K562 (cell line): ENCODE measurements at regions not wholly inside any gene's neighbourhood (a gene's known extent, or its start where the extent isn't known, plus 50 kb on each side); places are given as distances from the start of the nearest gene placed in this dataset.

Experiments used
- ATAC-seq: fragments of 200-7000 bp; cut with Tn5 transposase; 3 replicates; pipeline ENCODE4 v1.9.1; 2020; ENCODE audit warnings: moderate library complexity
- BruUV-seq: library from RNA; stranded (reverse); fragments of 400-500 nt; replicated peaks from 2 replicates; lab custom pipeline; 2021; lab: Mats Ljungman, UMichigan
- CTCF ChIA-PET: fragments of 300-600 bp; formaldehyde crosslinking; extraction: SDS; loops from one replicate; lab custom pipeline; 2021; ENCODE audit warnings: low intra/inter-chr PET ratio; lab: Yijun Ruan, JAX
- POLR2A ChIA-PET: fragments of 300-600, 350-650 bp; sonication (Branson Sonifier 250); formaldehyde crosslinking; extraction: SDS; loops from one replicate; lab custom pipeline; 2021; ENCODE audit warnings: antibody characterized with exemption, inconsistent platforms; lab: Yijun Ruan, JAX
- DNase-seq, 4 experiments: peaks; one replicate each; pipeline versions ENCODE4 v3.0.0 to v3.0.0-alpha.2; 2011 to 2018; ENCODE audit warnings: low spot score in 3 of 4, mixed read lengths in 3 of 4; ENCODE audit errors: extremely low read depth in 1 of 4
- FAIRE-seq: peaks from 2 replicates; lab custom pipeline; 2011; peaks lifted over from hg19 to GRCh38; lab: Jason Lieb, UNC
- H2AFZ ChIP-seq: 2 replicates; pipeline ENCODE4 v1.6.0; 2011; ENCODE audit warnings: low read depth, low read length, control low read depth, inconsistent platforms
- H3K27ac ChIP-seq: fragments of 200-600 bp; 3 replicates; pipeline ENCODE4 v1.8.0; 2011; ENCODE audit warnings: low read depth, mild to moderate bottlenecking, control low read depth, inconsistent platforms, low read length, moderate library complexity, mixed read lengths; ENCODE audit errors: extremely low read depth
- H3K27me3 ChIP-seq, 2 experiments: fragments of 300-600 bp in 1 of 2; 2 replicates in 1 of 2; 3 replicates in 1 of 2; pipeline versions ENCODE4 v1.6.0 to v1.8.0; 2011; ENCODE audit warnings: inconsistent platforms in 2 of 2, low read length in 2 of 2, mild to moderate bottlenecking in 1 of 2, mixed read lengths in 1 of 2, moderate library complexity in 1 of 2; ENCODE audit not compliant: control insufficient read depth in 2 of 2, insufficient read depth in 2 of 2
- H3K36me3 ChIP-seq: fragments of 300-600 bp; 3 replicates; pipeline ENCODE4 v1.8.0; 2011; ENCODE audit warnings: mild to moderate bottlenecking, low read length, inconsistent platforms; ENCODE audit not compliant: control insufficient read depth, insufficient read depth
- H3K4me1 ChIP-seq, 2 experiments: fragments of 200-600 bp in 1 of 2; replicated peaks in 1 of 2; 2 replicates in 1 of 2; 3 replicates in 1 of 2; pipeline versions ENCODE4 v1.5.1 to v1.8.0; 2011; ENCODE audit warnings: inconsistent platforms in 2 of 2, low read length in 2 of 2, mild to moderate bottlenecking in 1 of 2, mixed read lengths in 1 of 2, moderate library complexity in 1 of 2; ENCODE audit not compliant: control insufficient read depth in 2 of 2, insufficient read depth in 2 of 2
- H3K4me2 ChIP-seq: 2 replicates; pipeline ENCODE4 v1.6.1; 2011; ENCODE audit warnings: low read length, control low read depth, inconsistent platforms, mixed read lengths; ENCODE audit not compliant: insufficient read depth
- H3K4me3 ChIP-seq: fragments of 200-600 bp; sonication (generic), shearing (Covaris generic); 2 replicates; pipeline ENCODE4 v1.5.1; 2016; ENCODE audit warnings: control low read depth, inconsistent platforms
- H3K79me2 ChIP-seq: fragments of 200-600 bp; 3 replicates; pipeline ENCODE4 v1.8.0; 2011; ENCODE audit warnings: low read length, inconsistent platforms; ENCODE audit not compliant: control insufficient read depth, insufficient read depth
- H3K9ac ChIP-seq, 2 experiments: 2 replicates each; pipeline versions ENCODE4 v1.6.0 to v1.6.1; 2011; ENCODE audit warnings: low read depth in 2 of 2, low read length in 2 of 2, control low read depth in 1 of 2, inconsistent platforms in 1 of 2, mild to moderate bottlenecking in 1 of 2, mixed read lengths in 1 of 2; ENCODE audit not compliant: insufficient read depth in 1 of 2
- H3K9me1 ChIP-seq: one replicate; pipeline ENCODE4 v1.6.0; 2011; ENCODE audit warnings: inconsistent platforms, mild to moderate bottlenecking, low read length, moderate library complexity; ENCODE audit not compliant: control insufficient read depth, insufficient read depth
- H3K9me3 ChIP-seq: replicated peaks from 2 replicates; pipeline ENCODE4 v1.5.1; 2011; ENCODE audit warnings: low read depth, low read length, inconsistent platforms; ENCODE audit not compliant: control insufficient read depth, insufficient read depth
- H4K20me1 ChIP-seq: replicated peaks from 2 replicates; pipeline ENCODE4 v1.6.1; 2011; ENCODE audit warnings: low read length, inconsistent platforms, mixed read lengths; ENCODE audit not compliant: control insufficient read depth, insufficient read depth
- ATF6 ChIP-seq: sonication (generic); formaldehyde crosslinking; IDR thresholded peaks from 2 replicates; pipeline ENCODE4 v1.4.0; 2020; ENCODE audit warnings: mild to moderate bottlenecking, missing genetic modification reagents
- BMI1 ChIP-seq: fragments of 150-350 bp; IDR thresholded peaks from 2 replicates; pipeline ENCODE4 v1.6.1; 2014; ENCODE audit warnings: low read length
- BRCA1 ChIP-seq, 2 experiments: fragments of 450-650 bp in 1 of 2; sonication (generic) in 1 of 2; formaldehyde crosslinking in 1 of 2; IDR thresholded peaks; 2 replicates each; pipeline versions ENCODE4 v1.5.0 to v1.6.1; 2017 to 2020; ENCODE audit warnings: mild to moderate bottlenecking in 1 of 2, missing genetic modification reagents in 1 of 2
- C11orf30 ChIP-seq: fragments of 450-650 bp; IDR thresholded peaks from 2 replicates; pipeline ENCODE4 v1.6.1; 2016; ENCODE audit warnings: low read depth, mild to moderate bottlenecking
- E2F5 ChIP-seq: sonication (generic); formaldehyde crosslinking; IDR thresholded peaks from 2 replicates; pipeline ENCODE4 v1.8.0; 2022; ENCODE audit warnings: mild to moderate bottlenecking, missing genetic modification reagents
- FOS ChIP-seq: IDR thresholded peaks from 3 replicates; pipeline ENCODE4 v1.6.1; 2011; ENCODE audit not compliant: insufficient read length; ENCODE audit errors: extremely low read depth
- HDGF ChIP-seq: fragments of 450-650 bp; IDR thresholded peaks from 2 replicates; pipeline ENCODE4 v1.6.1; 2016
- HMGN3 ChIP-seq: IDR thresholded peaks from 2 replicates; pipeline ENCODE4 v1.6.1; 2011; ENCODE audit warnings: borderline replicate concordance, low read depth, mild to moderate bottlenecking, mixed read lengths, low read length; ENCODE audit not compliant: insufficient read length; ENCODE audit errors: extremely low read depth
- NR2C2 ChIP-seq, 2 experiments: fragments of 200-800 bp in 1 of 2; sonication (Bioruptor generic) in 1 of 2; sonication (generic) in 1 of 2; formaldehyde crosslinking in 1 of 2; IDR thresholded peaks; 2 replicates each; pipeline versions ENCODE4 v1.6.1 to v1.8.0; 2016 to 2022; ENCODE audit warnings: mild to moderate bottlenecking in 1 of 2, missing compliant biosample characterization in 1 of 2, missing genetic modification characterization in 1 of 2, missing genetic modification reagents in 1 of 2
- PCBP2 ChIP-seq: fragments of 200-400 bp; formaldehyde crosslinking; IDR thresholded peaks from 2 replicates; pipeline ENCODE4 v1.6.1; 2018; ENCODE audit warnings: low read length, low read depth, mild to moderate bottlenecking, moderate library complexity; ENCODE audit not compliant: poor library complexity, severe bottlenecking
- SMARCA4 ChIP-seq: fragments of 450-650 bp; IDR thresholded peaks from 2 replicates; pipeline ENCODE4 v1.6.1; 2016
- SNRNP70 ChIP-seq: fragments of 200-400 bp; formaldehyde crosslinking; optimal IDR thresholded peaks from 2 replicates; pipeline ENCODE3; 2017; ENCODE audit warnings: low read depth, low read length
- STAT5A ChIP-seq: IDR thresholded peaks from 2 replicates; pipeline ENCODE4 v1.6.1; 2012; ENCODE audit warnings: low read length, inconsistent platforms, borderline replicate concordance
- ZC3H11A ChIP-seq: IDR thresholded peaks from 2 replicates; pipeline ENCODE4 v1.6.1; 2012; ENCODE audit warnings: low read depth, low read length, improper control_type of control experiment
- ZNF12 ChIP-seq: sonication (generic); formaldehyde crosslinking; IDR thresholded peaks from 2 replicates; pipeline ENCODE4 v1.4.0; 2020; ENCODE audit warnings: mild to moderate bottlenecking, missing genetic modification reagents
- ZNF695 ChIP-seq: fragments of 450-650 bp; formaldehyde crosslinking; IDR thresholded peaks from 2 replicates; pipeline ENCODE4 v1.4.0; 2020; ENCODE audit warnings: mild to moderate bottlenecking, moderate library complexity
- WGBS: fragments of 100-300 bp; shearing (Covaris generic); methylation state at CpG from one replicate; pipeline ENCODE4 v1.1.6; 2016; ENCODE audit warnings: low coverage, mixed read lengths; ENCODE audit not compliant: insufficient coverage; ENCODE audit errors: missing lambda C conversion rate; 5-methylcytosine and 5-hydroxymethylcytosine counted together
- in situ Hi-C: fragments of 300-500 bp; cut with MboI; formaldehyde crosslinking; loops from 4 replicates; pipeline ENCODE4 v1.15.0; 2018; ENCODE audit warnings: inconsistent platforms, mixed read lengths
- intact Hi-C: fragments of 100-400 bp; cut with micrococcal nuclease; formaldehyde crosslinking; loops from 2 replicates; pipeline ENCODE4 v1.14.2; 2022

- CTCF ChIA-PET, result no interaction called here
- no peak for DNase-seq
- in situ Hi-C loops, result no loop called here
- WGBS, result 0% methylated on average over 3 of the region's 3 CpGs
- H2AFZ ChIP-seq, result no peak overlapping the region
- no peaks in the 10 kb centered on the region for H3K9me3 ChIP-seq
- BruUV-seq, result no TSS peak
- H4K20me1 ChIP-seq, result no peaks in the 10 kb centered on the region
- H3K4me3 ChIP-seq, result no peak overlapping the region
- no peak overlapping the region for H3K4me2 ChIP-seq
- H3K9me1 ChIP-seq, result no peaks in the 10 kb centered on the region
- H3K36me3 ChIP-seq, result no peaks in the 10 kb centered on the region
- no peak for ATAC-seq
- no peaks in the 10 kb centered on the region for H3K4me1 ChIP-seq
- H3K9ac ChIP-seq, result no peak overlapping the region
- FAIRE-seq, result no peak
- POLR2A ChIA-PET, result interaction anchor here (0.9 kb wide), 1 partner anchor 1134 kb away, joined by 3 read pairs; no protein-coding TSS in a partner anchor
- H3K79me2 ChIP-seq, result no peaks in the 10 kb centered on the region
- H3K27ac ChIP-seq, result no peak overlapping the region
- intact Hi-C loops, result no loop called here
- H3K27me3 ChIP-seq, result no peaks in the 10 kb centered on the region
- TF ChIP-seq PCBP2 (no peak), C11orf30 (no peak), ZC3H11A (no peak), SNRNP70 (no peak), HDGF (no peak), SMARCA4 (no peak), ZNF695 (CRISPR knock-in tag) (no peak), NR2C2 (CRISPR knock-in tag; IDR thresholded peaks at IDR 0.05) (no peak), NR2C2 (tag; IDR thresholded peaks at IDR 0.05) (no peak), ZNF12 (CRISPR knock-in tag) (no peak), ATF6 (CRISPR knock-in tag) (no peak), BRCA1 (IDR thresholded peaks at IDR 0.05) (no peak), BRCA1 (CRISPR knock-in tag; IDR thresholded peaks at IDR 0.05) (no peak), BMI1 (no peak), FOS (no peak), STAT5A (no peak), HMGN3 (no peak), E2F5 (CRISPR knock-in tag) (no peak)
Observed at GRCh38 chr2:67564076-67564475, 166.9 kb downstream of the ETAA1 start.
